Sigmoid colon (tissue), 4 donors: ENCODE measurements at regions not wholly inside any gene's neighbourhood (a gene's known extent, or its start where the extent isn't known, plus 50 kb on each side); places are given as distances from the start of the nearest gene placed in this dataset.
A peak's percentile ranks its signal among the peaks of the same experiment; 100 is the strongest.

Source experiments
- CTCF ChIP-seq, 4 experiments: fragments of 450-650 bp in 3 of 4; fragments of 200-600 bp in 1 of 4; IDR thresholded peaks; one replicate each; pipeline ENCODE4 v1.5.1; 2016 to 2019; ENCODE audit warnings: antibody characterized with exemption in 4 of 4, mild to moderate bottlenecking in 3 of 4, moderate library complexity in 2 of 4
- POLR2AphosphoS5 ChIP-seq, 4 donors: sonication (generic); formaldehyde crosslinking; IDR thresholded peaks; one replicate each; pipeline ENCODE4 v1.6.1; 2017; ENCODE audit warnings: antibody characterized with exemption in 4 of 4

GRCh38 chr15:47517737-47518136, 199.6 kb upstream of the SEMA6D start:
- TF ChIP-seq CTCF (IDR thresholded peaks at IDR 0.05) (no peak), POLR2AphosphoS5 (IDR thresholded peaks at IDR 0.05) (peak in 2 of 4 donors; percentile 12 to 34)
